IMR-90 (cell line): ENCODE measurements at regions not wholly inside any gene's neighbourhood (a gene's known extent, or its start where the extent isn't known, plus 50 kb on each side); places are given as distances from the start of the nearest gene placed in this dataset.

ENCODE experiments used
- ATAC-seq: fragments of 200-7000 bp; cut with Tn5 transposase; 2 replicates; pipeline ENCODE4 v1.9.1; 2020; ENCODE audit warnings: low read depth, mild to moderate bottlenecking, moderate library complexity
- BruUV-seq: library from RNA; stranded (reverse); fragments of 400-500 nt; replicated peaks from 2 replicates; lab custom pipeline; 2021; lab: Mats Ljungman, UMichigan
- CTCF ChIA-PET: fragments of 300-600 bp; formaldehyde crosslinking; extraction: SDS; loops from one replicate; lab custom pipeline; 2021; ENCODE audit warnings: antibody characterized with exemption; lab: Yijun Ruan, JAX
- POLR2A ChIA-PET: fragments of 300-600 bp; sonication (Branson Sonifier 250); formaldehyde crosslinking; loops from one replicate; lab custom pipeline; 2022; ENCODE audit warnings: antibody characterized with exemption; ENCODE audit not compliant: unreplicated experiment; lab: Charles Lee
- DNase-seq: peaks from one replicate; pipeline ENCODE4 v3.0.0; 2013
- H2AFZ ChIP-seq: replicated peaks from 2 replicates; pipeline ENCODE3; 2013; ENCODE audit warnings: low read length, mild to moderate bottlenecking; ENCODE audit not compliant: poor library complexity
- H2AK5ac ChIP-seq: 2 replicates; pipeline ENCODE4 v1.6.1; 2013; ENCODE audit warnings: low read depth, low read length, inconsistent platforms
- H2AK9ac ChIP-seq: replicated peaks from 2 replicates; pipeline ENCODE3; 2013; ENCODE audit warnings: mild to moderate bottlenecking, low read depth, low read length, moderate library complexity; ENCODE audit not compliant: poor library complexity
- H2BK120ac ChIP-seq: 2 replicates; pipeline ENCODE4 v1.6.1; 2013; ENCODE audit warnings: low read depth, low read length, inconsistent platforms
- H2BK15ac ChIP-seq: 3 replicates; pipeline ENCODE4 v1.6.1; 2013; ENCODE audit warnings: low read depth, low read length, inconsistent platforms
- H2BK20ac ChIP-seq: 2 replicates; pipeline ENCODE4 v1.6.1; 2013; ENCODE audit warnings: low read depth, mild to moderate bottlenecking, inconsistent platforms, low read length, moderate library complexity
- H2BK5ac ChIP-seq: 2 replicates; pipeline ENCODE4 v1.6.1; 2013; ENCODE audit warnings: mild to moderate bottlenecking, low read depth, low read length, inconsistent platforms; ENCODE audit not compliant: poor library complexity, severe bottlenecking
- H3K14ac ChIP-seq: replicated peaks from 2 replicates; pipeline ENCODE4 v1.6.1; 2013; ENCODE audit warnings: low read depth, low read length, inconsistent platforms
- H3K18ac ChIP-seq: 2 replicates; pipeline ENCODE4 v1.6.1; 2013; ENCODE audit warnings: low read depth, low read length, control low read depth
- H3K23ac ChIP-seq: 2 replicates; pipeline ENCODE4 v1.6.1; 2013; ENCODE audit warnings: low read depth, low read length, inconsistent platforms
- H3K27ac ChIP-seq: 2 replicates; pipeline ENCODE4 v1.5.1; 2013; ENCODE audit warnings: mild to moderate bottlenecking, control low read depth, low read length; ENCODE audit not compliant: insufficient read depth
- H3K27me3 ChIP-seq: 2 replicates; pipeline ENCODE4 v1.6.1; 2013; ENCODE audit warnings: low read length; ENCODE audit not compliant: control insufficient read depth, insufficient read depth
- H3K36me3 ChIP-seq: 2 replicates; pipeline ENCODE4 v1.6.1; 2013; ENCODE audit warnings: low read length, mixed read lengths; ENCODE audit not compliant: control insufficient read depth, insufficient read depth
- H3K4ac ChIP-seq: 2 replicates; pipeline ENCODE4 v1.6.1; 2013; ENCODE audit warnings: low read depth, low read length, inconsistent platforms
- H3K4me1 ChIP-seq: 2 replicates; pipeline ENCODE4 v1.6.1; 2013; ENCODE audit warnings: low read length, mixed read lengths; ENCODE audit not compliant: control insufficient read depth, insufficient read depth
- H3K4me2 ChIP-seq: 2 replicates; pipeline ENCODE4 v1.6.1; 2013; ENCODE audit warnings: low read depth, mild to moderate bottlenecking, control low read depth, low read length, moderate library complexity
- H3K4me3 ChIP-seq: 2 replicates; pipeline ENCODE4 v1.5.1; 2013; ENCODE audit warnings: low read depth, mild to moderate bottlenecking, control low read depth, low read length, moderate library complexity; ENCODE audit not compliant: insufficient read depth
- H3K56ac ChIP-seq: 2 replicates; pipeline ENCODE4 v1.6.1; 2013; ENCODE audit warnings: low read length, inconsistent platforms; ENCODE audit not compliant: insufficient read depth; ENCODE audit errors: extremely low read depth
- H3K79me1 ChIP-seq, 2 experiments: 2 replicates each; pipeline ENCODE4 v1.6.1; 2013; ENCODE audit warnings: low read length in 2 of 2, inconsistent platforms in 1 of 2, low read depth in 1 of 2
- H3K9ac ChIP-seq: 2 replicates; pipeline ENCODE4 v1.6.1; 2013; ENCODE audit warnings: low read depth, low read length, control low read depth
- H3K9me1 ChIP-seq: 2 replicates; pipeline ENCODE4 v1.6.1; 2013; ENCODE audit warnings: low read length, inconsistent platforms; ENCODE audit not compliant: insufficient read depth
- H3K9me3 ChIP-seq: 2 replicates; pipeline ENCODE4 v1.6.1; 2013; ENCODE audit warnings: low read length; ENCODE audit not compliant: control insufficient read depth, insufficient read depth
- H4K20me1 ChIP-seq: 2 replicates; pipeline ENCODE4 v1.6.1; 2013; ENCODE audit warnings: low read length, inconsistent platforms; ENCODE audit not compliant: insufficient read depth
- H4K5ac ChIP-seq: 2 replicates; pipeline ENCODE4 v1.6.1; 2013; ENCODE audit warnings: mild to moderate bottlenecking, low read depth, low read length, control low read depth
- H4K8ac ChIP-seq, 2 experiments: 2 replicates each; pipeline ENCODE4 v1.6.1; 2013; ENCODE audit warnings: low read depth in 2 of 2, low read length in 2 of 2, control low read depth in 1 of 2, inconsistent platforms in 1 of 2
- H4K91ac ChIP-seq: 2 replicates; pipeline ENCODE4 v1.6.1; 2013; ENCODE audit warnings: low read depth, low read length, inconsistent platforms; ENCODE audit not compliant: insufficient read depth
- BHLHE40 ChIP-seq: fragments of 150-350 bp; IDR thresholded peaks from 2 replicates; pipeline ENCODE4 v1.6.1; 2016; ENCODE audit warnings: mild to moderate bottlenecking, low read depth, low read length
- CEBPB ChIP-seq: IDR thresholded peaks from 2 replicates; pipeline ENCODE4 v1.6.1; 2012; ENCODE audit warnings: low read depth, low read length, improper control_type of control experiment
- CHD1 ChIP-seq: IDR thresholded peaks from 2 replicates; pipeline ENCODE4 v1.6.1; 2012; ENCODE audit warnings: low read depth, low read length, improper control_type of control experiment
- FOS ChIP-seq: fragments of 150-350 bp; IDR thresholded peaks from 2 replicates; pipeline ENCODE4 v1.6.1; 2016; ENCODE audit warnings: low read depth, low read length
- MAFK ChIP-seq: IDR thresholded peaks from 2 replicates; pipeline ENCODE4 v1.6.1; 2012; ENCODE audit warnings: low read depth, low read length, improper control_type of control experiment
- MAZ ChIP-seq: IDR thresholded peaks from 2 replicates; pipeline ENCODE4 v1.6.1; 2012; ENCODE audit warnings: low read depth, mild to moderate bottlenecking, low read length, improper control_type of control experiment, moderate library complexity, borderline replicate concordance
- MXI1 ChIP-seq: IDR thresholded peaks from 2 replicates; pipeline ENCODE4 v1.6.1; 2012; ENCODE audit warnings: low read depth, mild to moderate bottlenecking, low read length, moderate library complexity, borderline replicate concordance
- NFE2L2 ChIP-seq: fragments of 150-350 bp; IDR thresholded peaks from 2 replicates; pipeline ENCODE4 v1.6.1; 2016; ENCODE audit warnings: low read depth, mild to moderate bottlenecking, low read length
- POLR2A ChIP-seq: IDR thresholded peaks from 2 replicates; pipeline ENCODE4 v1.6.1; 2012; ENCODE audit warnings: mild to moderate bottlenecking, low read depth, low read length
- RAD21 ChIP-seq: IDR thresholded peaks from 2 replicates; pipeline ENCODE4 v1.6.1; 2012; ENCODE audit warnings: low read length, improper control_type of control experiment
- RCOR1 ChIP-seq: IDR thresholded peaks from 2 replicates; pipeline ENCODE4 v1.6.1; 2012; ENCODE audit warnings: mild to moderate bottlenecking, low read length, improper control_type of control experiment; ENCODE audit not compliant: insufficient replicate concordance
- RFX5 ChIP-seq: IDR thresholded peaks from 2 replicates; pipeline ENCODE4 v1.8.0; 2012; ENCODE audit warnings: low read depth, mild to moderate bottlenecking, low read length, moderate library complexity
- SMC3 ChIP-seq: fragments of 150-350 bp; IDR thresholded peaks from 2 replicates; pipeline ENCODE4 v1.6.1; 2016; ENCODE audit warnings: low read depth, mild to moderate bottlenecking, antibody characterized with exemption, low read length, moderate library complexity
- whole genome bisulfite sequencing, 2 experiments: methylation state at CpG; one replicate each; pipeline versions ENCODE4 v1.1.5 to v1.1.7; 2013; ENCODE audit warnings: missing lambda C conversion rate in 2 of 2; ENCODE audit not compliant: insufficient read length in 1 of 2; ENCODE audit errors: extremely low coverage in 2 of 2; 5-methylcytosine and 5-hydroxymethylcytosine counted together
- dilution Hi-C: fragments of 300-500 bp; cut with HindIII; formaldehyde crosslinking; loops from one replicate; pipeline ENCODE4 v1.14.3; 2018; ENCODE audit warnings: low sequenced_read_pairs; ENCODE audit not compliant: unreplicated experiment
- in situ Hi-C: fragments of 300-500 bp; cut with MboI; formaldehyde crosslinking; loops from 3 replicates; pipeline ENCODE4 v1.14.3; 2019; ENCODE audit warnings: low sequenced_read_pairs, inconsistent platforms, mixed read lengths
- intact Hi-C: fragments of 100-400 bp; cut with micrococcal nuclease; formaldehyde crosslinking; loops from 2 replicates; pipeline ENCODE4 v1.10.0; 2022
- TF ChIP-seq, protein P1 (sequence below): fragments of 150-350 bp; IDR thresholded peaks from 2 replicates; pipeline ENCODE4 v1.6.1; 2016; ENCODE audit warnings: low read depth, mild to moderate bottlenecking, low read length, moderate library complexity, borderline replicate concordance
- TF ChIP-seq, protein P2 (sequence below): fragments of 150-350 bp; IDR thresholded peaks from 2 replicates; pipeline ENCODE4 v1.6.1; 2017; ENCODE audit warnings: mild to moderate bottlenecking, antibody characterized with exemption, low read length, low read depth
- TF ChIP-seq, protein P3 (sequence below): conservative IDR thresholded peaks from 2 replicates; pipeline ENCODE4 v1.5.1; 2012; ENCODE audit warnings: mild to moderate bottlenecking, low read depth, low read length, improper control_type of control experiment

DNA sequence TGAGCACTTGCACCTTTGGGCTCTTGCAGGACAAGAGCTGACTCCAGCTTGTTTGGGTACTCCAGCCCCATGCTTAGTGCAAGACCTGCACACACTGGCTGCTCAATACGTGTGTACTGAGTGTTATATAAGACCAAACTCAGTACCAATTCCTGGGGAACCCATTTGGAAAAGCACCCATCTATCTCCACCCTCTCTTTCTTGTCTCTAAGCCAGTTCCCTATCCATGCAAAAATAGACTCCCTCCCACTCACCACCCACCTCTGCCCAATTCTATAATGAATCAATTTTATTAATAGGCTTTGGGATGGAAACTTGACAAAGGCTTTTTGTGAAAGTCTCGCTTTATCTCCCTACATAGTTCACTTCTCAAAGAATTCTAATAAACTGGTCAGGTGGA, 60.9 kb upstream of the CPLX2 start:
- CTCF ChIA-PET = no interaction called here
- no peak overlapping the region for H2BK15ac ChIP-seq
- no peak overlapping the region for H2AK5ac ChIP-seq
- H4K5ac ChIP-seq = no peak overlapping the region
- H2AFZ ChIP-seq = no peak overlapping the region
- no peaks in the 10 kb centered on the region for H3K9me1 ChIP-seq
- no peak overlapping the region for H2BK5ac ChIP-seq
- in situ Hi-C loops = no loop called here
- no peak for DNase-seq
- no peak overlapping the region for H3K4ac ChIP-seq
- H4K8ac ChIP-seq = no peak overlapping the region
- H3K56ac ChIP-seq = no peak overlapping the region
- intact Hi-C loops = loop anchor here (5.0 kb wide), 1 partner anchor 62 kb away; the partner anchor contains the start of gene CPLX2
- H3K14ac ChIP-seq = no peak overlapping the region
- H3K4me2 ChIP-seq = no peak overlapping the region
- no peaks in the 10 kb centered on the region for H3K79me1 ChIP-seq
- no peak for TF ChIP-seq RAD21
- TF ChIP-seq POLR2A = no peak
- no peak for TF ChIP-seq NFE2L2
- TF ChIP-seq BHLHE40 = no peak
- TF ChIP-seq CEBPB = no peak
- no peak for TF ChIP-seq MXI1
- no peak for TF ChIP-seq SMC3
- TF ChIP-seq CHD1 = no peak
- no peak for TF ChIP-seq RFX5
- no peak for TF ChIP-seq MAFK
- TF ChIP-seq, protein P1, sequence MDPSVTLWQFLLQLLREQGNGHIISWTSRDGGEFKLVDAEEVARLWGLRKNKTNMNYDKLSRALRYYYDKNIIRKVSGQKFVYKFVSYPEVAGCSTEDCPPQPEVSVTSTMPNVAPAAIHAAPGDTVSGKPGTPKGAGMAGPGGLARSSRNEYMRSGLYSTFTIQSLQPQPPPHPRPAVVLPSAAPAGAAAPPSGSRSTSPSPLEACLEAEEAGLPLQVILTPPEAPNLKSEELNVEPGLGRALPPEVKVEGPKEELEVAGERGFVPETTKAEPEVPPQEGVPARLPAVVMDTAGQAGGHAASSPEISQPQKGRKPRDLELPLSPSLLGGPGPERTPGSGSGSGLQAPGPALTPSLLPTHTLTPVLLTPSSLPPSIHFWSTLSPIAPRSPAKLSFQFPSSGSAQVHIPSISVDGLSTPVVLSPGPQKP = no peak
- TF ChIP-seq, protein P2, sequence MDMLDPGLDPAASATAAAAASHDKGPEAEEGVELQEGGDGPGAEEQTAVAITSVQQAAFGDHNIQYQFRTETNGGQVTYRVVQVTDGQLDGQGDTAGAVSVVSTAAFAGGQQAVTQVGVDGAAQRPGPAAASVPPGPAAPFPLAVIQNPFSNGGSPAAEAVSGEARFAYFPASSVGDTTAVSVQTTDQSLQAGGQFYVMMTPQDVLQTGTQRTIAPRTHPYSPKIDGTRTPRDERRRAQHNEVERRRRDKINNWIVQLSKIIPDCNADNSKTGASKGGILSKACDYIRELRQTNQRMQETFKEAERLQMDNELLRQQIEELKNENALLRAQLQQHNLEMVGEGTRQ = no peak
- TF ChIP-seq FOS = no peak
- no peak for TF ChIP-seq MAZ
- TF ChIP-seq, protein P3, sequence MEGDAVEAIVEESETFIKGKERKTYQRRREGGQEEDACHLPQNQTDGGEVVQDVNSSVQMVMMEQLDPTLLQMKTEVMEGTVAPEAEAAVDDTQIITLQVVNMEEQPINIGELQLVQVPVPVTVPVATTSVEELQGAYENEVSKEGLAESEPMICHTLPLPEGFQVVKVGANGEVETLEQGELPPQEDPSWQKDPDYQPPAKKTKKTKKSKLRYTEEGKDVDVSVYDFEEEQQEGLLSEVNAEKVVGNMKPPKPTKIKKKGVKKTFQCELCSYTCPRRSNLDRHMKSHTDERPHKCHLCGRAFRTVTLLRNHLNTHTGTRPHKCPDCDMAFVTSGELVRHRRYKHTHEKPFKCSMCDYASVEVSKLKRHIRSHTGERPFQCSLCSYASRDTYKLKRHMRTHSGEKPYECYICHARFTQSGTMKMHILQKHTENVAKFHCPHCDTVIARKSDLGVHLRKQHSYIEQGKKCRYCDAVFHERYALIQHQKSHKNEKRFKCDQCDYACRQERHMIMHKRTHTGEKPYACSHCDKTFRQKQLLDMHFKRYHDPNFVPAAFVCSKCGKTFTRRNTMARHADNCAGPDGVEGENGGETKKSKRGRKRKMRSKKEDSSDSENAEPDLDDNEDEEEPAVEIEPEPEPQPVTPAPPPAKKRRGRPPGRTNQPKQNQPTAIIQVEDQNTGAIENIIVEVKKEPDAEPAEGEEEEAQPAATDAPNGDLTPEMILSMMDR = no peak
- no peak for TF ChIP-seq RCOR1
- H2AK9ac ChIP-seq = no peak overlapping the region
- no peak overlapping the region for H3K18ac ChIP-seq
- BruUV-seq = no TSS peak
- peaks cover 11% of the 10 kb centered on the region; the same call in 1 of the 2 replicates for H3K4me1 ChIP-seq
- no peaks in the 10 kb centered on the region for H3K36me3 ChIP-seq
- H3K9me3 ChIP-seq = no peaks in the 10 kb centered on the region
- H4K91ac ChIP-seq = no peak overlapping the region
- peaks cover 3% of the 10 kb centered on the region; the same call in 1 of the 2 replicates for H4K20me1 ChIP-seq
- no peak overlapping the region for H3K9ac ChIP-seq
- no peak for ATAC-seq
- no peak overlapping the region for H3K4me3 ChIP-seq
- H3K23ac ChIP-seq = no peak overlapping the region
- no peak overlapping the region; the same call in 1 of the 2 replicates for H2BK20ac ChIP-seq
- POLR2A ChIA-PET = no interaction called here
- H2BK120ac ChIP-seq = 0 out of 2 replicates have a peak overlapping the region, but pooled peaks have one; percentile 26
- WGBS, 2 experiments = no CpG with 5 or more reads among the region's 2 CpGs
- H3K27me3 ChIP-seq = peaks cover 6% of the 10 kb centered on the region
- dilution Hi-C loops = no loop called here
- H3K27ac ChIP-seq = no peak overlapping the region
